ENCODE measurements at regions not wholly inside any gene's neighbourhood (a gene's known extent, or its start where the extent isn't known, plus 50 kb on each side); places are given as distances from the start of the nearest gene placed in this dataset.

- TF ChIP-seq CTCF (IDR thresholded peaks at IDR 0.05) = no peak
- no peak for TF ChIP-seq POLR2A (IDR thresholded peaks at IDR 0.05)
These were observed 92.2 kb upstream of the SAMD11 start for GRCh38 chr1:831522-831921.

Measured in tibial nerve (tissue), 3 donors.